ENCODE measurements at regions not wholly inside any gene's neighbourhood (a gene's known extent, or its start where the extent isn't known, plus 50 kb on each side); places are given as distances from the start of the nearest gene placed in this dataset.

DNA sequence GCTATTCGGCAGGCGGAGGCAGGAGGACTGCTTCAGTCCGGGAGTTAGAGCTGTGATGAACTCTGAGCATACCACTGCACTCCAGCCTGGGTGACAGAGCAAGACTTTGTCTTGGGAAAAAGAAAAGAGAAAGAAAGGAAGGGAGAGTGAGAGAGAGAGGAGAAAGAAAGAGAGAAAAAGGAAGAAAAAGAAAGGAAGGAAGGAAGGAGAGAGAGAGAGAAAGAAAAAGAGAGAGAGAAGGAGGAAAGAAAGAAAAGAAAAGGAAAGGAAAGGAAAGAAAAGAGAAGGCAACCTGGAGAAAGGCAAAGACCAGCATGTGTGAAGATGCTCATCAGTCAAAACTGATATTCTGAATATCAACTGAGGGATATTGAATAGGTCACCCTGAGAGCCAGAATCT, 143.1 kb upstream of the SASH1 start:
- Mint-ChIP-seq H3K4me3 (no peak overlapping the region), H3K27ac (no peak overlapping the region), H3K27me3 (ENCODE audit: low read depth) (no peaks in the 10 kb centered on the region), H3K36me3 (no peaks in the 10 kb centered on the region), H3K4me1 (peaks cover 7% of the 10 kb centered on the region), H3K9me3 (no peaks in the 10 kb centered on the region)
- TF ChIP-seq, protein P1, sequence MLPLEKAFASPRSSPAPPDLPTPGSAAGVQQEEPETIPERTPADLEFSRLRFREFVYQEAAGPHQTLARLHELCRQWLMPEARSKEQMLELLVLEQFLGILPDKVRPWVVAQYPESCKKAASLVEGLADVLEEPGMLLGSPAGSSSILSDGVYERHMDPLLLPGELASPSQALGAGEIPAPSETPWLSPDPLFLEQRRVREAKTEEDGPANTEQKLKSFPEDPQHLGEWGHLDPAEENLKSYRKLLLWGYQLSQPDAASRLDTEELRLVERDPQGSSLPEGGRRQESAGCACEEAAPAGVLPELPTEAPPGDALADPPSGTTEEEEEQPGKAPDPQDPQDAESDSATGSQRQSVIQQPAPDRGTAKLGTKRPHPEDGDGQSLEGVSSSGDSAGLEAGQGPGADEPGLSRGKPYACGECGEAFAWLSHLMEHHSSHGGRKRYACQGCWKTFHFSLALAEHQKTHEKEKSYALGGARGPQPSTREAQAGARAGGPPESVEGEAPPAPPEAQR (CRISPR knock-in tag; IDR thresholded peaks at IDR 0.05) = no peak
- TF ChIP-seq, protein P2, sequence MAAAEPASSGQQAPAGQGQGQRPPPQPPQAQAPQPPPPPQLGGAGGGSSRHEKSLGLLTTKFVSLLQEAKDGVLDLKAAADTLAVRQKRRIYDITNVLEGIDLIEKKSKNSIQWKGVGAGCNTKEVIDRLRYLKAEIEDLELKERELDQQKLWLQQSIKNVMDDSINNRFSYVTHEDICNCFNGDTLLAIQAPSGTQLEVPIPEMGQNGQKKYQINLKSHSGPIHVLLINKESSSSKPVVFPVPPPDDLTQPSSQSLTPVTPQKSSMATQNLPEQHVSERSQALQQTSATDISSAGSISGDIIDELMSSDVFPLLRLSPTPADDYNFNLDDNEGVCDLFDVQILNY (CRISPR knock-in tag; IDR thresholded peaks at IDR 0.05) = no peak
- TF ChIP-seq, protein P3, sequence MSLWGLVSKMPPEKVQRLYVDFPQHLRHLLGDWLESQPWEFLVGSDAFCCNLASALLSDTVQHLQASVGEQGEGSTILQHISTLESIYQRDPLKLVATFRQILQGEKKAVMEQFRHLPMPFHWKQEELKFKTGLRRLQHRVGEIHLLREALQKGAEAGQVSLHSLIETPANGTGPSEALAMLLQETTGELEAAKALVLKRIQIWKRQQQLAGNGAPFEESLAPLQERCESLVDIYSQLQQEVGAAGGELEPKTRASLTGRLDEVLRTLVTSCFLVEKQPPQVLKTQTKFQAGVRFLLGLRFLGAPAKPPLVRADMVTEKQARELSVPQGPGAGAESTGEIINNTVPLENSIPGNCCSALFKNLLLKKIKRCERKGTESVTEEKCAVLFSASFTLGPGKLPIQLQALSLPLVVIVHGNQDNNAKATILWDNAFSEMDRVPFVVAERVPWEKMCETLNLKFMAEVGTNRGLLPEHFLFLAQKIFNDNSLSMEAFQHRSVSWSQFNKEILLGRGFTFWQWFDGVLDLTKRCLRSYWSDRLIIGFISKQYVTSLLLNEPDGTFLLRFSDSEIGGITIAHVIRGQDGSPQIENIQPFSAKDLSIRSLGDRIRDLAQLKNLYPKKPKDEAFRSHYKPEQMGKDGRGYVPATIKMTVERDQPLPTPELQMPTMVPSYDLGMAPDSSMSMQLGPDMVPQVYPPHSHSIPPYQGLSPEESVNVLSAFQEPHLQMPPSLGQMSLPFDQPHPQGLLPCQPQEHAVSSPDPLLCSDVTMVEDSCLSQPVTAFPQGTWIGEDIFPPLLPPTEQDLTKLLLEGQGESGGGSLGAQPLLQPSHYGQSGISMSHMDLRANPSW (CRISPR knock-in tag; conservative IDR thresholded peaks at IDR 0.05; ENCODE audit: low read depth) = no peak
- no peak for TF ChIP-seq KAT7 (CRISPR knock-in tag; IDR thresholded peaks at IDR 0.05; ENCODE audit: borderline replicate concordance)
- TF ChIP-seq, protein P4, sequence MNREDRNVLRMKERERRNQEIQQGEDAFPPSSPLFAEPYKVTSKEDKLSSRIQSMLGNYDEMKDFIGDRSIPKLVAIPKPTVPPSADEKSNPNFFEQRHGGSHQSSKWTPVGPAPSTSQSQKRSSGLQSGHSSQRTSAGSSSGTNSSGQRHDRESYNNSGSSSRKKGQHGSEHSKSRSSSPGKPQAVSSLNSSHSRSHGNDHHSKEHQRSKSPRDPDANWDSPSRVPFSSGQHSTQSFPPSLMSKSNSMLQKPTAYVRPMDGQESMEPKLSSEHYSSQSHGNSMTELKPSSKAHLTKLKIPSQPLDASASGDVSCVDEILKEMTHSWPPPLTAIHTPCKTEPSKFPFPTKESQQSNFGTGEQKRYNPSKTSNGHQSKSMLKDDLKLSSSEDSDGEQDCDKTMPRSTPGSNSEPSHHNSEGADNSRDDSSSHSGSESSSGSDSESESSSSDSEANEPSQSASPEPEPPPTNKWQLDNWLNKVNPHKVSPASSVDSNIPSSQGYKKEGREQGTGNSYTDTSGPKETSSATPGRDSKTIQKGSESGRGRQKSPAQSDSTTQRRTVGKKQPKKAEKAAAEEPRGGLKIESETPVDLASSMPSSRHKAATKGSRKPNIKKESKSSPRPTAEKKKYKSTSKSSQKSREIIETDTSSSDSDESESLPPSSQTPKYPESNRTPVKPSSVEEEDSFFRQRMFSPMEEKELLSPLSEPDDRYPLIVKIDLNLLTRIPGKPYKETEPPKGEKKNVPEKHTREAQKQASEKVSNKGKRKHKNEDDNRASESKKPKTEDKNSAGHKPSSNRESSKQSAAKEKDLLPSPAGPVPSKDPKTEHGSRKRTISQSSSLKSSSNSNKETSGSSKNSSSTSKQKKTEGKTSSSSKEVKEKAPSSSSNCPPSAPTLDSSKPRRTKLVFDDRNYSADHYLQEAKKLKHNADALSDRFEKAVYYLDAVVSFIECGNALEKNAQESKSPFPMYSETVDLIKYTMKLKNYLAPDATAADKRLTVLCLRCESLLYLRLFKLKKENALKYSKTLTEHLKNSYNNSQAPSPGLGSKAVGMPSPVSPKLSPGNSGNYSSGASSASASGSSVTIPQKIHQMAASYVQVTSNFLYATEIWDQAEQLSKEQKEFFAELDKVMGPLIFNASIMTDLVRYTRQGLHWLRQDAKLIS (CRISPR knock-in tag; IDR thresholded peaks at IDR 0.05; ENCODE audit: borderline replicate concordance) = no peak
- TF ChIP-seq ZNF423 (CRISPR knock-in tag; IDR thresholded peaks at IDR 0.05) = no peak
- CTCF ChIA-PET = interaction anchor here (1.4 to 1.8 kb wide), 4 partner anchors 19 to 266 kb away, joined by 6 to 8 read pairs (median 7); no protein-coding TSS in a partner anchor
- POLR2A ChIA-PET = interaction anchor here (0.6 kb wide), 1 partner anchor 272 kb away, joined by 8 read pairs; no protein-coding TSS in a partner anchor
- ATAC-seq (no peak), DNase-seq (ENCODE audit: low spot score) (no peak)

DNA sequence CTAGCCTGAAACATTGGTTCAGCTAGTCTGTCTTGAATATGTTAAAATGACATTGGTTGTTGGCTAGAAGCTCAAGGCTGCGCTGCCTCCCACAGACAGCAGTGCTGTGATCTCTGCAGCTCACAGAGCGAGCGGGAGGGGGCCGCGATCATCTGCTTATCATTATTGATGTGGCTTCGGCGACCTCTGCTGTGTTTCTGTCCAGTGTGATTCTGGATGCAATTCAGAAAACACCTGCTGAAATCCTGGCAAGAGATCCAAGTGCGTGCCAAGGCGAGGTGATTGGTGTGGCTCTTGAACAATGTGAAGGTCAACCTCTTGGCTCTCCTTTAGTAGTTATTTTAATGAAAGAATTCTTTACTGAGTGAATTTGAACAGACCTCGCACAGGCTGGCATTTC, 142.3 kb upstream of the SASH1 start:
- no peaks in the 10 kb centered on the region for H3K9me3 Mint-ChIP-seq
- no peak overlapping the region for H3K4me3 Mint-ChIP-seq
- POLR2A ChIA-PET = no interaction called here
- H3K27ac Mint-ChIP-seq = no peak overlapping the region
- H3K36me3 Mint-ChIP-seq = no peaks in the 10 kb centered on the region
- TF ChIP-seq ZNF416 (CRISPR knock-in tag; IDR thresholded peaks at IDR 0.05) (no peak), CREM (CRISPR knock-in tag; IDR thresholded peaks at IDR 0.05) (no peak), MYBL2 (CRISPR knock-in tag; IDR thresholded peaks at IDR 0.05) (no peak), FOXJ3 (CRISPR knock-in tag; IDR thresholded peaks at IDR 0.05; ENCODE audit: borderline replicate concordance) (no peak), SMAD4 (CRISPR knock-in tag; IDR thresholded peaks at IDR 0.05) (no peak)
- TF ChIP-seq, protein P5, sequence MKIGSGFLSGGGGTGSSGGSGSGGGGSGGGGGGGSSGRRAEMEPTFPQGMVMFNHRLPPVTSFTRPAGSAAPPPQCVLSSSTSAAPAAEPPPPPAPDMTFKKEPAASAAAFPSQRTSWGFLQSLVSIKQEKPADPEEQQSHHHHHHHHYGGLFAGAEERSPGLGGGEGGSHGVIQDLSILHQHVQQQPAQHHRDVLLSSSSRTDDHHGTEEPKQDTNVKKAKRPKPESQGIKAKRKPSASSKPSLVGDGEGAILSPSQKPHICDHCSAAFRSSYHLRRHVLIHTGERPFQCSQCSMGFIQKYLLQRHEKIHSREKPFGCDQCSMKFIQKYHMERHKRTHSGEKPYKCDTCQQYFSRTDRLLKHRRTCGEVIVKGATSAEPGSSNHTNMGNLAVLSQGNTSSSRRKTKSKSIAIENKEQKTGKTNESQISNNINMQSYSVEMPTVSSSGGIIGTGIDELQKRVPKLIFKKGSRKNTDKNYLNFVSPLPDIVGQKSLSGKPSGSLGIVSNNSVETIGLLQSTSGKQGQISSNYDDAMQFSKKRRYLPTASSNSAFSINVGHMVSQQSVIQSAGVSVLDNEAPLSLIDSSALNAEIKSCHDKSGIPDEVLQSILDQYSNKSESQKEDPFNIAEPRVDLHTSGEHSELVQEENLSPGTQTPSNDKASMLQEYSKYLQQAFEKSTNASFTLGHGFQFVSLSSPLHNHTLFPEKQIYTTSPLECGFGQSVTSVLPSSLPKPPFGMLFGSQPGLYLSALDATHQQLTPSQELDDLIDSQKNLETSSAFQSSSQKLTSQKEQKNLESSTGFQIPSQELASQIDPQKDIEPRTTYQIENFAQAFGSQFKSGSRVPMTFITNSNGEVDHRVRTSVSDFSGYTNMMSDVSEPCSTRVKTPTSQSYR (CRISPR knock-in tag; IDR thresholded peaks at IDR 0.05) = no peak
- TF ChIP-seq, protein P6, sequence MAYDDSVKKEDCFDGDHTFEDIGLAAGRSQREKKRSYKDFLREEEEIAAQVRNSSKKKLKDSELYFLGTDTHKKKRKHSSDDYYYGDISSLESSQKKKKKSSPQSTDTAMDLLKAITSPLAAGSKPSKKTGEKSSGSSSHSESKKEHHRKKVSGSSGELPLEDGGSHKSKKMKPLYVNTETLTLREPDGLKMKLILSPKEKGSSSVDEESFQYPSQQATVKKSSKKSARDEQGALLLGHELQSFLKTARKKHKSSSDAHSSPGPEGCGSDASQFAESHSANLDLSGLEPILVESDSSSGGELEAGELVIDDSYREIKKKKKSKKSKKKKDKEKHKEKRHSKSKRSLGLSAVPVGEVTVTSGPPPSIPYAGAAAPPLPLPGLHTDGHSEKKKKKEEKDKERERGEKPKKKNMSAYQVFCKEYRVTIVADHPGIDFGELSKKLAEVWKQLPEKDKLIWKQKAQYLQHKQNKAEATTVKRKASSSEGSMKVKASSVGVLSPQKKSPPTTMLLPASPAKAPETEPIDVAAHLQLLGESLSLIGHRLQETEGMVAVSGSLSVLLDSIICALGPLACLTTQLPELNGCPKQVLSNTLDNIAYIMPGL (CRISPR knock-in tag; IDR thresholded peaks at IDR 0.05) = no peak
- TF ChIP-seq, protein P7, sequence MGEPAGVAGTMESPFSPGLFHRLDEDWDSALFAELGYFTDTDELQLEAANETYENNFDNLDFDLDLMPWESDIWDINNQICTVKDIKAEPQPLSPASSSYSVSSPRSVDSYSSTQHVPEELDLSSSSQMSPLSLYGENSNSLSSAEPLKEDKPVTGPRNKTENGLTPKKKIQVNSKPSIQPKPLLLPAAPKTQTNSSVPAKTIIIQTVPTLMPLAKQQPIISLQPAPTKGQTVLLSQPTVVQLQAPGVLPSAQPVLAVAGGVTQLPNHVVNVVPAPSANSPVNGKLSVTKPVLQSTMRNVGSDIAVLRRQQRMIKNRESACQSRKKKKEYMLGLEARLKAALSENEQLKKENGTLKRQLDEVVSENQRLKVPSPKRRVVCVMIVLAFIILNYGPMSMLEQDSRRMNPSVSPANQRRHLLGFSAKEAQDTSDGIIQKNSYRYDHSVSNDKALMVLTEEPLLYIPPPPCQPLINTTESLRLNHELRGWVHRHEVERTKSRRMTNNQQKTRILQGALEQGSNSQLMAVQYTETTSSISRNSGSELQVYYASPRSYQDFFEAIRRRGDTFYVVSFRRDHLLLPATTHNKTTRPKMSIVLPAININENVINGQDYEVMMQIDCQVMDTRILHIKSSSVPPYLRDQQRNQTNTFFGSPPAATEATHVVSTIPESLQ (CRISPR knock-in tag; IDR thresholded peaks at IDR 0.05) = no peak
- H3K27me3 Mint-ChIP-seq (ENCODE audit: low read depth) = no peaks in the 10 kb centered on the region
- no peak for DNase-seq (ENCODE audit: low spot score)
- peaks cover 7% of the 10 kb centered on the region for H3K4me1 Mint-ChIP-seq
- CTCF ChIA-PET = interaction anchor here (1.4 to 1.8 kb wide), 4 partner anchors 20 to 266 kb away, joined by 6 to 8 read pairs (median 7); no protein-coding TSS in a partner anchor
- peak; percentile 39 for ATAC-seq
